Stimulated activated effector memory CD8-positive, alpha-beta T cell treated with anti-CD3 and anti-CD28 coated beads, Interleukin-12 subunit alpha, Interleukin-12 subunit beta, amount 100 ng/mL, for 72 hours (primary cell): ENCODE measurements at regions not wholly inside any gene's neighbourhood (a gene's known extent, or its start where the extent isn't known, plus 50 kb on each side); places are given as distances from the start of the nearest gene placed in this dataset.

Source experiments
- ATAC-seq: fragments of 150-1000 bp; cut with Tn5 transposase; 2 replicates; pipeline ENCODE4 v1.10.0; 2021
- DNase-seq, 2 donors: peaks; one replicate each; pipeline ENCODE4 v3.0.0; 2021 to 2022; ENCODE audit warnings: low spot score in 2 of 2
- H3K27ac Mint-ChIP-seq: one replicate; pipeline ENCODE4 v1.8.0; 2022; ENCODE audit warnings: mild to moderate bottlenecking, mixed read lengths
- H3K36me3 Mint-ChIP-seq: one replicate; pipeline ENCODE4 v1.8.0; 2022; ENCODE audit warnings: mild to moderate bottlenecking, mixed read lengths
- H3K4me1 Mint-ChIP-seq: one replicate; pipeline ENCODE4 v1.8.0; 2022; ENCODE audit warnings: mixed read lengths
- H3K4me3 Mint-ChIP-seq: one replicate; pipeline ENCODE4 v1.8.0; 2022; ENCODE audit warnings: mild to moderate bottlenecking, mixed read lengths
- H3K9me3 Mint-ChIP-seq: one replicate; pipeline ENCODE4 v1.8.0; 2022; ENCODE audit warnings: mixed read lengths

DNA sequence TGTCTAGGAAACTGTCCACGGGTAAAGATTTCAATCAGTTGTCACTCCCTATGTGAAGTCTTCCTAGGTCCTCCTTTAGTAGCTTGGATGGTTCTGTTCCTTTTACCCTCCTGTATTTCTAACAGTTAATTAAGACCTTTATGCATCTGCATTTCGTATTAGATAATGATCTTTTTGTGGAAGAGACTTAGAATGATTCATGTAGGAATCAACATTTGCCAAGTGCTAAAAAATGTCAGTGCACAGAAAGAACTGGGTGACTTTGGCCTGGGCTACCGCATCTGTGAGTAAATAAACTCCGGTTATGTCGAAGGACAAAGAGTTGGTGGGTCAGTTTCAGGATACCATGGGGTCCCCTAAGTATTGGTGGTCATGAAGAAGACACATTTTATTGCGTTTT is 918.0 kb downstream of the TFAP2A start:
- ATAC-seq (no peak), DNase-seq (no peak)
- Mint-ChIP-seq H3K36me3 (no peaks in the 10 kb centered on the region), H3K4me1 (no peaks in the 10 kb centered on the region), H3K27ac (no peak overlapping the region), H3K9me3 (peaks cover 15% of the 10 kb centered on the region), H3K4me3 (no peak overlapping the region)

DNA sequence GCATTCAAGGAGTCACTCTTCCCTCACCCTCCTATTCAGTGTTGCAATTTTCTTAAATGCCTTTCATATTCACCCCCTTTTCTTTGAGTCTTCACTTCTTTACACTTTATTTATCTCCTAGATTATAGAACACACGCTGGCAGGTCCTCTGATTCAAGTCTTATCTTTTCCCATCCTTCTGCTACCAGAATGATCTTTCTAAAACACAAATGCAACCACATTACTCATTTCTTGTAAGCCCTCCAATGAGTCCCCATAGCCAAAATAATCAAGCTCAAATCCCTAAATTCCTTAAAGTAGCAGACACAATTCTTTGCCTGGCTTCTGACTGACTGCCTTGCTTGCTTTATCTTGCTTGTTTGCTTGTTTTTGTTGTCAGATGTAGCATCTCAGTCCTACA is 920.0 kb downstream of the TFAP2A start:
- H3K4me3 Mint-ChIP-seq = no peak overlapping the region
- no peaks in the 10 kb centered on the region for H3K36me3 Mint-ChIP-seq
- no peak overlapping the region for H3K27ac Mint-ChIP-seq
- ATAC-seq (no peak), DNase-seq (no peak)
- no peaks in the 10 kb centered on the region for H3K4me1 Mint-ChIP-seq
- peaks cover 16% of the 10 kb centered on the region for H3K9me3 Mint-ChIP-seq

DNA sequence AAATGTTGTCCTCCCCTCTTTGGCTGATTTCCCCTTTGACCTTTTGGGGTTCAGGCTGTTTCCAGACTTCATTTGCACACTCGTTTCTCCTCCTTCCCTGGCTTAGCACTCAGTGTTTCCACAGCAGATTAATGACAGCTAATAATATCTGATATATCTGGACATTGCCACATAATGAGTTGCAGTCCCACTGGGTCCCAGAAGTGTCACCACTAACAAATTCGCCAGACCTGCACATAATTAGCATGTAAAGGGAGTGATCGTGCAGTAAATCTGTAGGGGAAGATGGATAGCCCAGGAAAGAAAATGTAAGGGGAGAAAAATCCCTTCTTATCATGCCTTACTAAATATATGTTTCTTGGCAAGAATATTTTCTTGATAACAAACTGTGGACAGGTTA is 922.1 kb downstream of the TFAP2A start:
- Mint-ChIP-seq H3K4me3 (no peak overlapping the region), H3K4me1 (no peaks in the 10 kb centered on the region), H3K9me3 (peaks cover 20% of the 10 kb centered on the region), H3K27ac (no peak overlapping the region), H3K36me3 (no peaks in the 10 kb centered on the region)
- no peak for DNase-seq
- ATAC-seq = no peak

DNA sequence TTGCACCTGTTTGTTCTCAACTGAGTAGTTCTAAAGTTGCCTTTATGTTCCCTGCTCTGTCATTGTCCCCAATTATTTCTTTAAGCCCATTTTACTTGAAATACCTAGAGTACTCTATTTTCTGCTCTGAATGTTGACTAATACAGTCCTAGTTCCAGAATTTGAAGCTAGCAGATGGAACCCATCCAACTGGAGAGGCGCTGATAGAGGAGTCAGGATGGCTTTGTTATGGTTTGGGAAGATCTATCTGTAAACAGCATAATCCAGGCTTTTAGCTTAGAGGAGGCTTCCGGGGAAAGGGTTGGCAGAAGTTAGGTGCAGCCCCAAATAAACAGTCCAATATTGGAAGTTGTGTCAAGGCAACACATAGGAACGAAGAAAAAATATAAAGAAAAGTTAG is 927.7 kb downstream of the TFAP2A start:
- H3K9me3 Mint-ChIP-seq = peaks cover 17% of the 10 kb centered on the region
- no peaks in the 10 kb centered on the region for H3K4me1 Mint-ChIP-seq
- no peak overlapping the region for H3K4me3 Mint-ChIP-seq
- no peak overlapping the region for H3K27ac Mint-ChIP-seq
- H3K36me3 Mint-ChIP-seq = no peaks in the 10 kb centered on the region
- DNase-seq (no peak), ATAC-seq (no peak)

DNA sequence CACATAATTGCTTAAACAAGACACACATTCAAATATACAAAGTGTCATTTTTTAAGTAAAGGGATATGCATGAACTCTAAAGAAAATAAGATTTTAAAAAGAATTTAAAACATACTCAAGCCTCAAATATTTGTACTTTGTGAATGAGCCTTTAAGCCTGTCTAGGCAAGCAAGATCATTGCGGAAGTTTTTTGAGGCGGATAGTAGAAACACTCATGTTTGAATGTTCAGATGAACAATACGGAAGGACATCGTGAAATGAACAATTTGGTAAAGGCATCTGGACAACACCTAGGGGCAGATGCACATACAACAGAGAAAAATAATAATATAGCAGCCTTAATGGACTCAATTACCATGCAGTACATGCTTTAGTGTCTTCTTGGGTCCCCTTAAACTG is 928.9 kb downstream of the TFAP2A start:
- Mint-ChIP-seq H3K4me1 (no peaks in the 10 kb centered on the region), H3K27ac (no peak overlapping the region), H3K4me3 (no peak overlapping the region), H3K36me3 (no peaks in the 10 kb centered on the region), H3K9me3 (peaks cover 14% of the 10 kb centered on the region)
- DNase-seq (no peak), ATAC-seq (no peak)

DNA sequence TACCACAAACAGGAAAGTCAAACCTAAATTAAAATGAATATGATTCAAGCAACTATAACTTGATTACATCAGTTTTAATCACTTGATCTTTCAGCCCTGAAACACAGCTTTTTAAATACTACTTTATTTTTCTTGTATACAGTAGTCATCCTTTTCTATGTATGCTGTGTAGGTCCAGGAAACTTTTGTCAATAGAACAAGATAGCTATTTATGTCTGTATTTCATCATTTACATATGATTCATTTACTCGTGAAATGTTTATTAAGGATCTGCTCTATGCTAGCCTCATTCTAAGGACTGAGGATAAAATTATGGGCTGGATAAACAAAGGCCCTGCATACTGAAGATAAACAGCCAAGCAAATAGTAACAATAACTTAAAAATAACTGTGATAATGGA is 930.2 kb downstream of the TFAP2A start:
- no peak for DNase-seq
- no peak for ATAC-seq
- peaks cover 12% of the 10 kb centered on the region for H3K9me3 Mint-ChIP-seq
- no peaks in the 10 kb centered on the region for H3K4me1 Mint-ChIP-seq
- no peaks in the 10 kb centered on the region for H3K36me3 Mint-ChIP-seq
- no peak overlapping the region for H3K27ac Mint-ChIP-seq
- no peak overlapping the region for H3K4me3 Mint-ChIP-seq

DNA sequence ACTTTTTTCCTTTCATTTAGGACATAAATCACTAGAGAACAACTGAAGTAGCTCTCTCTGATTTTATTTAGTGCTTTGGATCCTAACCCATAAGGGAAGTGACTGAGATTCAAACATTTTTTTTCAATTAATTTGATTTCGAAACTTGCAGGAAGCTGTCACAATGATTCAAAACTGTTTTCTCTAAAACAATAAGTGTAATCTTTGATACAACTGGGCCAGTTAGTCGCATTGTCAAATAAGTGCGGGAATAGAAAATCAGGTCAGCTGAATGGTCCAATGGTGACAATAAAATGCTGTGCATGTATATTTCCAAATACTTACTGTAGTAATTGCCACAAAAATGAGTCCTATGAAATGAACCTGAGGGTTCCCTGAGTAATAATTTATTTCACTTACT is 930.8 kb downstream of the TFAP2A start:
- H3K4me3 Mint-ChIP-seq = no peak overlapping the region
- H3K27ac Mint-ChIP-seq = no peak overlapping the region
- ATAC-seq (no peak), DNase-seq (no peak)
- H3K9me3 Mint-ChIP-seq = peaks cover 14% of the 10 kb centered on the region
- H3K36me3 Mint-ChIP-seq = no peaks in the 10 kb centered on the region
- no peaks in the 10 kb centered on the region for H3K4me1 Mint-ChIP-seq

DNA sequence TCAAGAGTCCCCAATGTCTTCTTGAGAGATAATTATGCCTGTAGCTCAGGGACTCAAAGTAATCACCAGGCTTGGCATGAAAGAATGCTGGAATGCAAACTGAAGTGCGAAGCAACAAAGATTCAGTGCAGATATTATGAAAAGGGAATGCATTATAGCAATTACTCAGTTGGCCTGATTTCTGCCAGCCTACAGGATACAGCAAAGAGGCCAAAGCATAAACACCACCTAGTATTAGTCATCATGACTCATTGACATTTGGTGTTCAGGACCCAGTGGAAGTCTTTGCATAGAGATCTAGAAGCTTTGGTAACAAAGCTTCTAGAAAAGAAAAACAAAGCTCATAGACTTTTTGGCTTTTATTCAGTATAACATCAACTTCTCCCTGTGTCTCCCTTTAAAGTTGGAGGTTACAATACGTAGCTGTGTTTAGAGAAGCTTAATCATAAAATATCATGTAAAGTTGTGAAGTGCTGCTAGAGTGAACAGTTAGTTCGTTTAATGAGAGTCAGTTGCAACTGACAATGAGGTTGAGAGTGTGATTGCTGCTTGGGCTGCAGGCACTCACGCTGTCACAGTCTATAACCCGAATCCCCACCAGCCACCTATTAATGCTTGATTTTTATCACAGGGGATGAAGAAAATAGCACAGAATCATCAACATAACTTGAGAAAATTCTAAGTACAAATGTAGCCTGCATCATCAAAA is 932.7 kb downstream of the TFAP2A start:
- Mint-ChIP-seq H3K9me3 (peaks cover 14% of the 10 kb centered on the region), H3K4me3 (no peak overlapping the region), H3K4me1 (no peaks in the 10 kb centered on the region), H3K27ac (no peak overlapping the region), H3K36me3 (no peaks in the 10 kb centered on the region)
- ATAC-seq (no peak), DNase-seq (no peak)

DNA sequence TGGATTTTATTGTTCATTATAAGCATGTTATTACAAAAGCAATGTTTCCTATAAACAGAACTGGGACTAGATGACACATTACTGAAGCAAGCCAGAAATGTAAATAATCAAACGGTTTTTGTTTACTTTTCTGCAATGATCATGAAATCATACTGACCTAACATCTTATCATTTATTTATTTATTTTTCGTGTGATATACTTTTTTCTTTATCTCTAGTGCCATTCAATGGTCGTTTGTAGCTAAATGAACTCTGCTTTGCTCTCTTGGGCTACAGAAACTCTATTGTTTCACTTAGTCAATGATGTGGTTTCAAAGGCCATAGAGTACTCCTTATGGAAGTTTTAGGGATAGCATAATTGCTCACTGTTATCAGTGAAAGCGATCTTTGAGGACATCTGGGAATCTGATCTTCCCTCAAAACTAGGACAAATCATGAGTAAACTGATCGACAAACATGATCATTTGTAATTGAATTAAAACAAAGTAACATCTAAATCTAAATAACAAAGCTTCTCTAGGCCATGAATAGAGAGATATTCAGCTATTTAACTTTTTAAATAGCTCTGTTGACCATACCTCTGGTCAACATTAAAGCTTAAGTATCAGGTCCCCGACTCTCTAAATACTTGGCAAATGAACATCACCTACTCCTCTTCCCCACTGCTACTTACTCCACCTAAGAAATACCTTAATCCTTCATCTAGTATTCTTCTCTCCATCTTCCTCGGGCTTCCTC is 933.4 kb downstream of the TFAP2A start:
- ATAC-seq = no peak
- Mint-ChIP-seq H3K4me3 (no peak overlapping the region), H3K9me3 (peaks cover 13% of the 10 kb centered on the region), H3K4me1 (no peaks in the 10 kb centered on the region), H3K27ac (no peak overlapping the region), H3K36me3 (no peaks in the 10 kb centered on the region)
- DNase-seq = no peak

DNA sequence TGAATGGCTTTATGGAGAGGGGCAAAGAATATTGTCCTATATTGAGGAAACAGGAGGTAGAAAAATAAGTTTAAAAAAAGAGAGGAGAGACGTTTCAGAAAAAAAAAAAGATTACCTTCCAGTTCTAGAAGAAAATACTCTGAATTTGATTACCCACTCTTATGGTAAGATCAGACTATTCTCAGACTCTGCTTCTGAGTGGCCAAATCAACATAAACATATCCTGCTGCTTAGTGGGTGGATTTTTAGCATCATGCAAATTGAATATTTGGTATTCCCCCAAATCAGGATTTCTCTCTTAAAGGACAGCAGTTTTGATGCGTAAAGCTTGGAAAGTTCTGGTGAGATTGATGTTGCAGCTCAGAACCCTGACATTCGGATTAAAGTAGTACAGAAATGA is 946.6 kb downstream of the TFAP2A start:
- Mint-ChIP-seq H3K4me1 (no peaks in the 10 kb centered on the region), H3K4me3 (no peak overlapping the region), H3K36me3 (no peaks in the 10 kb centered on the region), H3K27ac (no peak overlapping the region), H3K9me3 (peaks cover 15% of the 10 kb centered on the region)
- no peak for DNase-seq
- ATAC-seq = no peak

DNA sequence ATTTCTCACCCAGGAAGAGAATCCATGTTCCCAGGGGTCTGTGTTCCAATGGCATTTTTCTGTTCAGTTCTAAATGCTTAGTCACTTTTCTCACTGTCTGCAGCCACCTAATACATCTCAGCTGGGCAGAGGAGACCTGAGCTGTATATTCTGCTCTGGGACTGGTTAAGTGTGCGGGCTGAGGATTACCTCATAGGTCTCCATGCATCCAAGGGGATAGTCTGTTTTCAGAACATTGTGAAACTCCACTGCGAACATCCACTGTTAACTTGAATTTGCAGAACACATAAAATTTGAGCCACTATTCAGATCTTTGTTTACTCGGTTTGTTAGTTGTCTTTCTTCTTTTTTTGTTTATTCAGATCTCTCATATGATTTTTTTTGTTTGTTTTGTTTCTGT is 947.1 kb downstream of the TFAP2A start:
- Mint-ChIP-seq H3K27ac (no peak overlapping the region), H3K36me3 (no peaks in the 10 kb centered on the region), H3K4me3 (no peak overlapping the region), H3K4me1 (no peaks in the 10 kb centered on the region), H3K9me3 (peaks cover 15% of the 10 kb centered on the region)
- no peak for DNase-seq
- ATAC-seq = no peak

DNA sequence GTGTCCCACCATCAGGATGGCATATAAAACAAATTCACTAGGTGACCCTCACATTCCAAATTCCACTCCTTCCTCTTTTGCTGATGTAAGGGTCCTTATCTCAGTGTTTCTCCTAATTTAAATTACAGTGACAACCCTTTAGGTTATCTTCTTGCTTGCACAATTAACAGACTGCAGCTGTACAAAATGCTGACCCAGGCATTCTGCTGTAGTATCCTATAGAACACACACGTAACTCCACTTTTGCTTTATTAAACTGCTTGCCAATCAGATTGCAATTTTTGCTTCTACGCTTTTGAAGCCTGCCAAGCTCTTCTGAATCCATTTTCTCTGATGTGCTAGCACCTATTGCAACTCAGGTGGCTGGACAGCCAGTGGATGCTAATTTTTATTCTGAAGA is 950.3 kb downstream of the TFAP2A start:
- Mint-ChIP-seq H3K4me1 (no peaks in the 10 kb centered on the region), H3K9me3 (peaks cover 14% of the 10 kb centered on the region), H3K4me3 (no peak overlapping the region), H3K27ac (no peak overlapping the region), H3K36me3 (no peaks in the 10 kb centered on the region)
- DNase-seq = no peak
- no peak for ATAC-seq

DNA sequence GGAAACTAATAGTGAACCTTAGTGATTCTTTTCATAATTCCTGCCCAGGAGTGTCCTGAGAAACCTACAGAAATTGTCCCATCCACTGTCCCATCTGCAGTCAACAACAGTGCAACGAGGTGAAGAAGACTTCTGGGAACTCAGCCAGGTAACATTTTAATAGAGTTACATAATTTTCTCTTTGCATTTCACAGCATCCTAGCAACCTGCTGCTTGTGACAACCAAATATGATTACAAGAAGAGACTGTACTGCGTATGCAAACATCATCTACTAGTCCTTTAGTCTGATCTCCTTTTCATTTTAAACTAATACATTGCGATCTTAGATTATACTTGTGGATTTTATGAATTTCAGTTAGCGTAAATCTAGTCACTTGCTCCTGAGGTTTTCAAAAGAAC is 951.6 kb downstream of the TFAP2A start:
- DNase-seq = no peak
- ATAC-seq = no peak
- Mint-ChIP-seq H3K27ac (no peak overlapping the region), H3K4me1 (no peaks in the 10 kb centered on the region), H3K9me3 (peaks cover 14% of the 10 kb centered on the region), H3K36me3 (no peaks in the 10 kb centered on the region), H3K4me3 (no peak overlapping the region)

DNA sequence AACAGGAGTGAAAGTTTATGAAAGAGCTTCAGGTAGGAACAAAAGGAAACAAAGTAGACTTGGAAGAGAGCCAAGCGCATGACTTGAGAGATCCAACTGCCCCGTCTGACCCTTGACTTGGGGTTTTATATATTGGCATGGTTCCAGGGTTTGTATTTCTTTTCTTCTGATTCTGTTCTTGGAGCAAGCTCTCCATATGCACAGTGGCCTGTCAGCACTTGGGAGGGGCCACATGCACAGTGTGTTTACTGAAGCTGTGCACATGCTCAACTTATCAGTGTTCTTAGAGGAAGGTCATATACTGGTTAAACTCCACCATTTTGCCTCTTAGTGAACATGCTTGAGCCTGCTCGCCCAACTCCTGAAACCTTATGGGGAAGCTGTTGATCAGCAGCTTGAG is 953.7 kb downstream of the TFAP2A start:
- no peak for ATAC-seq
- Mint-ChIP-seq H3K4me3 (no peak overlapping the region), H3K4me1 (no peaks in the 10 kb centered on the region), H3K27ac (no peak overlapping the region), H3K36me3 (no peaks in the 10 kb centered on the region), H3K9me3 (peaks cover 10% of the 10 kb centered on the region)
- DNase-seq = no peak

DNA sequence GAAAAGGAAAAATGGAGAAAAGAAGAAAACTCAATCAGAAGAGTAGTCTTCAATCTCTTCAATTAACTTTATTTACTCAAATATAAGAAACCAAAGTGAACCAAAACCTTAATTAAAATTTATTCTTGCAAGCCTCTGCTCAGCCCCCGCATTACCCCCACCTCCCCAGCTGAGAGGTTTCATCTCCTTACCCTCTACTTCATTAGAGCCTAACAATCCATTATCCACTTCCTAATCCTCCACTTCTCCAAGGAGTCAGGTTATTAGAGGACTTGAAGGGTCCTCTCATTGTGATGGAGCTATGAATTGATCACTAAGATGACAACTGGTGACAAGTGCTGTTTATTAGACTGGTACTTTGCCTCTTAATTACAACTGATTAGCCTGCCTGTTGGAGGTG is 956.5 kb downstream of the TFAP2A start:
- no peak for DNase-seq
- Mint-ChIP-seq H3K4me3 (no peak overlapping the region), H3K27ac (no peak overlapping the region), H3K9me3 (peaks cover 11% of the 10 kb centered on the region), H3K36me3 (no peaks in the 10 kb centered on the region), H3K4me1 (no peaks in the 10 kb centered on the region)
- ATAC-seq = no peak

DNA sequence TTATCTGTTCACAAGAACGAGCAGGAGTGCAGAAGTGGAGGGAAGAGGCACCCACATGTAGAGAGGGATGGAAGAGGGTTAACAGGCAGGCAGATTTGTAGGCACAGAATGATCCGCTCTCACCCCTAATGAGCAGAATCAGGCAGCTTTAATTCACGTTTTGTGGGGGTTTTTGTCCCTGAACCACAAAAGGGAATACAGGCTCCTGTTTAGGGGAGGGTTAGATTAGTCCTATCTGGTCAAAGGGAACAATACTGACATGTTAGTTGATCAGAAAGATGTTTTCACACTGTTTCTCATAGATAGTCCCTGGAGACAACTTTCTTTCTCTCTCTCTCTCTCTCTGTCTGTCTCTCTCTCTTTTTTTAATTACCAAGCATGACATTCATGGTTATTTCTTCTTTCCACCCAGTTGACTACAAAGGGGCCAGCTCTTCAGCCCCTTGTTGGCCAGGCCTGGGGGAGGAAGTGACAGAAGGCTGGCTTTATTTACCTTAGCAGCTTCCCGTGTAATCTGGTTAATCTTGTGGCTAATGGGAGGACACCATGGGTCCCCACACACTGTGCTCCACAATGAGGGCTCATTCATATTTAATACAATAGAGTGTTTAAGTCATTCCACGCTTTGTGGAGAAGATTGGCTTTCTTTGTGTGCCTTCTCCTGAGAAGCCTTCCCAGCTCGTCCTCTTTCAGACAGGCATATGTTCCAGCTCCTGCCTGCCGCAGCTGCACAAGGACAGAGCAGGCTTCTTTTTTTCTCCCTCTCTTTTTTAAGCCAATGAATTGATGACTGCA is 958.8 kb downstream of the TFAP2A start:
- H3K4me1 Mint-ChIP-seq = no peaks in the 10 kb centered on the region
- no peak for DNase-seq
- no peaks in the 10 kb centered on the region for H3K36me3 Mint-ChIP-seq
- peaks cover 8% of the 10 kb centered on the region for H3K9me3 Mint-ChIP-seq
- ATAC-seq = no peak
- H3K27ac Mint-ChIP-seq = no peak overlapping the region
- H3K4me3 Mint-ChIP-seq = no peak overlapping the region
